ENCODE measurements at regions not wholly inside any gene's neighbourhood (a gene's known extent, or its start where the extent isn't known, plus 50 kb on each side); places are given as distances from the start of the nearest gene placed in this dataset.

DNA sequence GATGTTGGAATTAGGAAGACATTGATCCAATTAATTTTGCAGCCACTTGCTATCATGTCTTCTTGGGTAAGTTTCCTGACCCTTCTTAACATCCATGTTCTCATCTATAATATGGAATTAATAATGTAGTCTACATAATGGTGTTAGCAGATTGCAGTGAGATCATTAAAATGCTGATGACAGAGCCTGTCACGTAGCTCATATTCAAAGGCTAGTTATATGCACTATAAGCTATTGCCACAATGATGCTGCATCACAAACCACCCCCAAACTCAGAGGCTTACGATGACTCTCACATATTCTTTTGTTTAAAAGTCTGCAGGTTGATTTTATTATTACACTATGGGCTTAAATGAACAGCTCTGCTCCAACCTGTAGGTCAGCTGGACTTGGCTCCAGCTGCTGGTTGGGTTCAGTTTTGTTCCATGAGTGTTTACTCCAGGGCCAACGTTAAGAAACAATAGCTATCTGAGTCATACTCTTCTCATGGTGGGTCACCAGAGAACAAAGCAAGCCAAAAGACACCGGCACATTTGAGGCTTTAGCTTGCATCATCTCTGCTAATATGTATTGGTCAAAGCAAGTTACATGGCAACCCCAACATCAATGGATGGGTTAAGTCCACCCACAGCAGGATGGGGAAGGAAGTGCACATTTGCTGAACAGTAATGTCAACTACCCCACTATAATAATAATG, 250.0 kb upstream of the SLCO3A1 start:
- TF ChIP-seq, protein P1, sequence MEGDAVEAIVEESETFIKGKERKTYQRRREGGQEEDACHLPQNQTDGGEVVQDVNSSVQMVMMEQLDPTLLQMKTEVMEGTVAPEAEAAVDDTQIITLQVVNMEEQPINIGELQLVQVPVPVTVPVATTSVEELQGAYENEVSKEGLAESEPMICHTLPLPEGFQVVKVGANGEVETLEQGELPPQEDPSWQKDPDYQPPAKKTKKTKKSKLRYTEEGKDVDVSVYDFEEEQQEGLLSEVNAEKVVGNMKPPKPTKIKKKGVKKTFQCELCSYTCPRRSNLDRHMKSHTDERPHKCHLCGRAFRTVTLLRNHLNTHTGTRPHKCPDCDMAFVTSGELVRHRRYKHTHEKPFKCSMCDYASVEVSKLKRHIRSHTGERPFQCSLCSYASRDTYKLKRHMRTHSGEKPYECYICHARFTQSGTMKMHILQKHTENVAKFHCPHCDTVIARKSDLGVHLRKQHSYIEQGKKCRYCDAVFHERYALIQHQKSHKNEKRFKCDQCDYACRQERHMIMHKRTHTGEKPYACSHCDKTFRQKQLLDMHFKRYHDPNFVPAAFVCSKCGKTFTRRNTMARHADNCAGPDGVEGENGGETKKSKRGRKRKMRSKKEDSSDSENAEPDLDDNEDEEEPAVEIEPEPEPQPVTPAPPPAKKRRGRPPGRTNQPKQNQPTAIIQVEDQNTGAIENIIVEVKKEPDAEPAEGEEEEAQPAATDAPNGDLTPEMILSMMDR (IDR thresholded peaks at IDR 0.05): no peak
- TF ChIP-seq POLR2A (IDR thresholded peaks at IDR 0.05): no peak
